Body of pancreas (tissue), 4 donors: ENCODE measurements at regions not wholly inside any gene's neighbourhood (a gene's known extent, or its start where the extent isn't known, plus 50 kb on each side); places are given as distances from the start of the nearest gene placed in this dataset.

Source experiments
- ATAC-seq: fragments of 150-250 bp; one replicate; pipeline ENCODE4 v1.9.1; 2016
- DNase-seq, 4 donors: peaks; one replicate each; pipeline ENCODE4 v3.0.0-alpha.2; 2019
- H3K27ac ChIP-seq, 4 donors: fragments of 200-600 bp; sonication (generic); 1 replicate in 3 of 4; 2 replicates in 1 of 4; pipeline versions ENCODE4 v1.5.1 to v1.6.1; 2016 to 2019; ENCODE audit warnings: mild to moderate bottlenecking in 1 of 4, mixed read lengths in 1 of 4, moderate library complexity in 1 of 4
- H3K27me3 ChIP-seq, 2 donors: fragments of 200-600 bp; sonication (generic); one replicate each; pipeline ENCODE4 v1.6.0; 2016; ENCODE audit warnings: mild to moderate bottlenecking in 1 of 2
- H3K36me3 ChIP-seq, 2 donors: fragments of 200-600 bp; sonication (generic); replicated peaks in 1 of 2; 2 replicates each; pipeline ENCODE4 v1.5.1; 2016; ENCODE audit warnings: low read depth in 2 of 2; ENCODE audit not compliant: insufficient read depth in 1 of 2
- H3K4me1 ChIP-seq: fragments of 200-600 bp; sonication (generic); one replicate; pipeline ENCODE4 v1.6.0; 2016
- H3K4me3 ChIP-seq, 2 donors: fragments of 200-600 bp; sonication (generic); 1 replicate in 1 of 2; 2 replicates in 1 of 2; pipeline ENCODE4 v1.5.1; 2016 to 2019
- H3K9me3 ChIP-seq, 3 donors: fragments of 200-600 bp; sonication (generic); 1 replicate in 2 of 3; 2 replicates in 1 of 3; pipeline ENCODE4 v1.5.1; 2016
- POLR2A ChIP-seq, 3 donors: fragments of 450-650 bp; IDR thresholded peaks; one replicate each; pipeline ENCODE4 v1.6.1; 2016; ENCODE audit warnings: antibody characterized with exemption in 3 of 3, mild to moderate bottlenecking in 2 of 3
- WGBS, 2 donors: methylation state at CpG; one replicate each; pipeline ENCODE4 v1.1.5; 2017; 5-methylcytosine and 5-hydroxymethylcytosine counted together
- intact Hi-C: fragments of 100-400 bp; cut with DNase I; formaldehyde crosslinking; loops from one replicate; pipeline ENCODE4 v1.15.1; 2023
- TF ChIP-seq, protein P1 (sequence below), 7 experiments: fragments of 450-650 bp in 4 of 7; fragments of 200-600 bp in 3 of 7; sonication (generic) in 3 of 7; IDR thresholded peaks; one replicate each; pipeline ENCODE4 v1.5.1; 2016 to 2019; ENCODE audit warnings: antibody characterized with exemption in 7 of 7

DNA sequence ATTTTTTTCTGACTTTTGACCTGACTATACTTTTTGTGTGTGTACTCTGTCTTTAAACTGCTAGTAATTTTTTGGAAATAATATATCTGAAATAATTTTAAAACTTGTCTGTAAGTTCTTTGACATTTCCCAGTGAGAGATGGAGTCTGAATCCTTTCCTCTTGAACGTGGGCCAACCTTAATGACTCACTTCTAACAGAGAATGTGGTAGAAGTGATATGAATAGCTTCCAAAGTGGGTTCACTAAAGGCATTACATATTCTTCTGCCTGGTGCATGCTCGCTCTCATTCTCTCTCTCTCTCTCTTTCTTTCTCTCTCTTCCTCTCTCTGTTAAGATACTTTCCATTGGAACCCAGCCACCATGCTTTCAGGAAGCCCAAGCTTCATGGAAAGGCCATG is 108.7 kb upstream of the FERMT1 start:
- Histone ChIP-seq H3K4me1 (no peaks in the 10 kb centered on the region), H3K9me3 (no peaks in the 10 kb centered on the region), H3K27ac (no peak overlapping the region), H3K36me3 (no peaks in the 10 kb centered on the region), H3K4me3 (no peak overlapping the region), H3K27me3 (no peaks in the 10 kb centered on the region)
- TF ChIP-seq, protein P1, sequence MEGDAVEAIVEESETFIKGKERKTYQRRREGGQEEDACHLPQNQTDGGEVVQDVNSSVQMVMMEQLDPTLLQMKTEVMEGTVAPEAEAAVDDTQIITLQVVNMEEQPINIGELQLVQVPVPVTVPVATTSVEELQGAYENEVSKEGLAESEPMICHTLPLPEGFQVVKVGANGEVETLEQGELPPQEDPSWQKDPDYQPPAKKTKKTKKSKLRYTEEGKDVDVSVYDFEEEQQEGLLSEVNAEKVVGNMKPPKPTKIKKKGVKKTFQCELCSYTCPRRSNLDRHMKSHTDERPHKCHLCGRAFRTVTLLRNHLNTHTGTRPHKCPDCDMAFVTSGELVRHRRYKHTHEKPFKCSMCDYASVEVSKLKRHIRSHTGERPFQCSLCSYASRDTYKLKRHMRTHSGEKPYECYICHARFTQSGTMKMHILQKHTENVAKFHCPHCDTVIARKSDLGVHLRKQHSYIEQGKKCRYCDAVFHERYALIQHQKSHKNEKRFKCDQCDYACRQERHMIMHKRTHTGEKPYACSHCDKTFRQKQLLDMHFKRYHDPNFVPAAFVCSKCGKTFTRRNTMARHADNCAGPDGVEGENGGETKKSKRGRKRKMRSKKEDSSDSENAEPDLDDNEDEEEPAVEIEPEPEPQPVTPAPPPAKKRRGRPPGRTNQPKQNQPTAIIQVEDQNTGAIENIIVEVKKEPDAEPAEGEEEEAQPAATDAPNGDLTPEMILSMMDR (IDR thresholded peaks at IDR 0.05): no peak
- TF ChIP-seq POLR2A (IDR thresholded peaks at IDR 0.05): no peak
- no peak for DNase-seq
- intact Hi-C loops: no loop called here
- ATAC-seq: no peak
- WGBS, 2 donors: 27 to 29% methylated on average over 2 of the region's 2 CpGs

DNA sequence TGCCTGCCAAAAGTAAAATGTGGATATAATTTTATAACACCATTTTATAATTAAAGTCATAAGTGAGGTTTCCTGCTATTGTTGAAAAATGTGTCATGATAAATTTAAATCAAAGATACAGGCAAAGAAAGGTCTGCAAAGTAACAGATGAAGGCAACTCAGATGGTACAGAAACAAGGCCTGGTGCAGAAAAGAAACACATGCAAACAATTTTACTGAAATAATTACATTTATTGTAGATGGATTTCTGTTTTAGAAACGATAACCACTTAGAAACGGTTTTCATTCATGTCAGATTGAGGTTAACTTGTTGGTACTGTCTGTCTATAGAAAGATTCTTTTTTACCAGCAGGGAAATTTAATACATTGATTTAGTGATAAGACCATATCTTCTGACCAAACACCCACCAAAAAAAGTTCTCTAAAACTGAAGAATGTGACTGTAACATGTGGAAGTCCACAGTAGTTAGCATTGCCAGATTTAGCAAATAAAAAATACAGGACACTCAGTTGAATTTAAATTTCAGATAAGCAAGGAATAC is 105.5 kb upstream of the FERMT1 start:
- Histone ChIP-seq H3K9me3 (no peaks in the 10 kb centered on the region), H3K4me3 (no peak overlapping the region), H3K36me3 (no peaks in the 10 kb centered on the region), H3K27me3 (no peaks in the 10 kb centered on the region), H3K4me1 (no peaks in the 10 kb centered on the region), H3K27ac (no peak overlapping the region)
- ATAC-seq (no peak), DNase-seq (no peak)
- TF ChIP-seq, protein P1 (IDR thresholded peaks at IDR 0.05): no peak
- TF ChIP-seq POLR2A (IDR thresholded peaks at IDR 0.05): no peak
- intact Hi-C loops: no loop called here
- 48 to 52% methylated on average over 2 of the region's 2 CpGs for WGBS, 2 donors

DNA sequence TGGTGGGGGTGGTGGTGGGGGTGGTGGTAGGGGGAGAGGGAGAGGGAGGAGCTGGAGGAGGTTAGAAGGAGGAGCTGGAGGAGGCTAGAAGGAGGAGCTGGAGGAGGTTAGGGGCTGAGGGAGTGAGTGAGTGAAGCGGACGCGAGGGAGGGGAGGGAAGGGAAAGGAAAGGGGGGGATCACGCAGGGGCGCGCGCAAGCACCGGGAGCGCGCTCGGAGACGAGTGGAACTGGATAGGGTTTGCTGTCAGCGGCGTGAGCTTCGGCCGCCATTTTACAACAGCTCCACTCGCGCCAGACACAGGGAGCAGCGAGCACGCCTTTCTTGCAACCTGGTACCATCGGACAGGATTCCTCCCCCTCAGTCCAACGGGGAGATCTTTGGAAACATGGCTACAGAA is 90.5 kb upstream of the FERMT1 start:
- TF ChIP-seq, protein P1 (IDR thresholded peaks at IDR 0.05): no peak
- no peak for TF ChIP-seq POLR2A (IDR thresholded peaks at IDR 0.05)
- Histone ChIP-seq H3K4me1 (no peaks in the 10 kb centered on the region), H3K27me3 (no peaks in the 10 kb centered on the region), H3K4me3 (no peak overlapping the region), H3K9me3 (peaks cover 0 to 3% (median 0%) of the 10 kb centered on the region in 3 donors), H3K27ac (no peak overlapping the region), H3K36me3 (no peaks in the 10 kb centered on the region)
- no peak for DNase-seq
- intact Hi-C loops: no loop called here
- no peak for ATAC-seq
- 83 to 88% methylated on average over 15 to 22 of the region's 22 CpGs for WGBS, 2 donors

DNA sequence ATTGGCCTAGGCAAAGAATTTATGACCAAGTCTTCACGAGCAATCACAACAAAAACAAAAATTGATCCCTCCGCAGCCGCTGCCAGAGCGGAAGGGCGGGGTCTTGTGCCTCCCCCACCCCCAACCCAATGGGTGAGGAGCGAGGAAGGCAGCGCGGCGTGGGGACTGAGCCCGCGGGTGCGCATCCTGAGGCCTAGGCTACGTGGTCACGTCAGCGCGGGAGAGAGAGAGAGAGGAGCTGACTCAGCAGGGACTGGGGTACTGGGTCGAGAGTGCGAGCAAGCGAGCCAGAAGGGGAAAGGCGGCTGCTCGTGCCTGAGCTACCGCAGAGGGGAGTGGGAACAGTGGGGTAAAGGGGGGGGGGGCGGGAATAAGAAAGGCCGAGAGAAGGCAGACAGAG is 90.1 kb upstream of the FERMT1 start:
- TF ChIP-seq, protein P1 (IDR thresholded peaks at IDR 0.05): no peak
- no peak for TF ChIP-seq POLR2A (IDR thresholded peaks at IDR 0.05)
- 84 to 91% methylated on average over 11 to 24 of the region's 24 CpGs for WGBS, 2 donors

DNA sequence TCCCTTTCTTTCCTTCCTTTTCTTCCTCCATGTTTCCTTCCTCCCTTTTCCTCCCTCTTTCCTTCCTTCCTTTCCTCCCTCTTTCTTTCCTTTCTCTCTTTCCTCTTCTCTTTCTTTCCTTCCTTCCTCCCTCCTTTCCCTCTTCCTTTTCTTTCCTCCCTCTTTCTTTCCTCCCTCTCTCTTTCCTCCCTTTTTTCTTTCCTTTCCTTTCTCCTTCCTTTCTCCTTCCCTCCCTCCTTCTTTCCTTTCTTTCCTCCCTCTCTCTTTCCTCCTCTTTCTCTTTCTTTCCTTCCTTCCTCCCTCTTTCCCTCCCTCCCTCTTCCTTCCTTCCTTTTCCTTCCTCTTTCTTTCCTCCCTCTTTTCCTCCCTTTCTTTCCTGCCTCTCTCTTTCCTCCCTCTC is 86.3 kb upstream of the FERMT1 start:
- intact Hi-C loops: no loop called here
- Histone ChIP-seq H3K27me3 (no peaks in the 10 kb centered on the region), H3K4me1 (no peaks in the 10 kb centered on the region), H3K36me3 (no peaks in the 10 kb centered on the region), H3K9me3 (peaks cover 0 to 10% (median 0%) of the 10 kb centered on the region in 3 donors), H3K4me3 (no peak overlapping the region), H3K27ac (no peak overlapping the region)
- DNase-seq: no peak
- TF ChIP-seq, protein P1 (IDR thresholded peaks at IDR 0.05): no peak
- TF ChIP-seq POLR2A (IDR thresholded peaks at IDR 0.05): no peak
- no peak for ATAC-seq

More for the DNA sequence above, 90.1 kb upstream of the FERMT1 start:
- no peaks in the 10 kb centered on the region for H3K36me3 ChIP-seq
- ATAC-seq: no peak
- no peak overlapping the region for H3K4me3 ChIP-seq
- no peaks in the 10 kb centered on the region for H3K27me3 ChIP-seq
- peaks cover 0 to 7% (median 0%) of the 10 kb centered on the region in 3 donors for H3K9me3 ChIP-seq
- no peak for DNase-seq
- no peaks in the 10 kb centered on the region for H3K4me1 ChIP-seq
- intact Hi-C loops: no loop called here
- no peak overlapping the region for H3K27ac ChIP-seq
